Activated CD4-positive, alpha-beta T cell treated with anti-CD3 and anti-CD28 coated beads, Interleukin-2, amount 50 U/mL, for 16 hours (primary cell): ENCODE measurements at regions not wholly inside any gene's neighbourhood (a gene's known extent, or its start where the extent isn't known, plus 50 kb on each side); places are given as distances from the start of the nearest gene placed in this dataset.
"Not testable (repeated sequence)": the region's sequence is repeated elsewhere in the genome, so short reads cannot be mapped to it uniquely, and the experiment has no call there.

Source experiments
- DNase-seq: peaks from one replicate; pipeline ENCODE4 v3.0.0-alpha.2; 2020

DNA sequence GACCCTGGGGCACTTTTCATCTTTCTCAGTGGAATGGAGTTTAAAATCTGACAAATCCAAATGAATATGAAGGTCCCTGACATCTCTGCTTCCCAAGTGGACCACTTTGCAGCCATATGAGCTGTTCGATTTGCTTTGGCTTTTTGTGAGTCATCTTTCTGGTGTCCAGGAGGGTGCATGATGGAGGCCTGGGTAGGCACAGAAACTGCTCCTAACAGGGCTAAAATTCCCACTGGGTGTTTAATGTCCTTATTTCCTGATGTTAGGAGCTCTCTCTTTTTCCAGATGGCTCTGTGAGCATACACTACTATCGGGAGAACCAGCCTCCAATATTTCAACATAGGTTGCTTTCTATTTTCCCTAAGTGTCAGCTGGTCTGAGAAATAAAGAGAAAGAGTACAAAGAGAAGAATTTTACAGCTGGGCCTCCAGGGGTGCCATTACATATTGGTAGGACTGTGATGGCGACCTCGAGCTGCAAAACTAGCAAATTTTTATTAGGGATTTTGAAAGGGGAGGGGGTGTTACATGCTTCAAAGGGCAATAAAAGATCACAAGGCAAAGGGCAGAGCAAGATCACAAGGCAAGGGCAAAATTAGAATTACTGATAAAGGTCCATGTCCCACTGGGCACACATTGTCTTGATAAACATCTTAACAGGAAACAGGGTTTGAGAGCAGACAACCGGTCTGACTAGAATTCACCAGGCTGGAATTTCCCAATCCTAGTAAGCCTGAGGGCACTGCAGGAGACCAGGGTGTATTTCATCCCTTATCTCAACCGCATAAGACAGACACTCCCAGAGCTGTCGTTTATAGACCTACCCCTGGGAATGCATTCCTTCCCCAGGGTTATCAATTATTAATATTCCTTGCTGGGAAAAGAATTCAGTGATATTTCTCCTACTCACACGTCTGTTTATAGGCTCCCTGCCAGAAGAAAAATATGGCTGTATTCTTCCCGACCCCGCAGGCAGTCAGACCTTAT is 236.7 kb upstream of the SGCD start:
- DNase-seq: not testable (repeated sequence)

DNA sequence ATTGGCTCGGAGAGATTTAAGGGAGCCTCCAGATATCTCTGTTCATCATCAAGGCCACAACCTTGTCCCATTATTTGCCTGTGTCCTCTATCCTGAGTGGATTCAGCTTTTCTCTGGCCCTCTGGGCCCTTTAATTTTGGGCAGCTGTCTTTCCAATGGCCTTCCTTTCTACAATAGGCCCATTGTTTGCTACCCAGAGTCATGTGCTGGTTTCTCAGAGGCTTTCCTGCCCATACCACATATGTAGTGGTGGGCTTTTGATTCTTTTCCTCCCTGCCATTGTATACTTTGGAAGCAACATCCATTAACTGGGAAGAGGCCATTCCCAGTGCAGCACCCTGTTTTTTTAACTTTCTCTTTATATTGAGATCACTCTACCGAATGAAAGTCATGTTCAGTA is 233.9 kb upstream of the SGCD start:
- DNase-seq: no peak

DNA sequence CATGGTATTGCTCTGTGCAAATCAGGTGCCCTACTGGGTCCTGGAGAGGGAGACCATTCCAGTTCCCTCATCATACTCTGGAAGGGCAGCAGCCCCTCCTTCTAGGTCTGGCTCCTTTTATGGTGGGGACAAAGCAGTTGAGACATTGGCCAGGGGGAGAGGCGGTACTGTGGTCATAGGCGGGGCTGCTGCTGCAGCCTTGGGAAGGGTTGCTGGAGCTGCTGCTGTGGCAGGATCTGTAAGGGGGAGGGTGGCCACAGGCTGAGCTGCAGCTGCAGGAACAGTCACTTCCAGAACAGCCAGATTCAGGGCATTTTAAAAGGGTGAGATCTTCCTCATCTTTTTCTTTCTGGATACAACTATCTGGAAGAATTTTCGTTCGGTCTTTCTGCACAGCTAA is 233.0 kb upstream of the SGCD start:
- DNase-seq: no peak

DNA sequence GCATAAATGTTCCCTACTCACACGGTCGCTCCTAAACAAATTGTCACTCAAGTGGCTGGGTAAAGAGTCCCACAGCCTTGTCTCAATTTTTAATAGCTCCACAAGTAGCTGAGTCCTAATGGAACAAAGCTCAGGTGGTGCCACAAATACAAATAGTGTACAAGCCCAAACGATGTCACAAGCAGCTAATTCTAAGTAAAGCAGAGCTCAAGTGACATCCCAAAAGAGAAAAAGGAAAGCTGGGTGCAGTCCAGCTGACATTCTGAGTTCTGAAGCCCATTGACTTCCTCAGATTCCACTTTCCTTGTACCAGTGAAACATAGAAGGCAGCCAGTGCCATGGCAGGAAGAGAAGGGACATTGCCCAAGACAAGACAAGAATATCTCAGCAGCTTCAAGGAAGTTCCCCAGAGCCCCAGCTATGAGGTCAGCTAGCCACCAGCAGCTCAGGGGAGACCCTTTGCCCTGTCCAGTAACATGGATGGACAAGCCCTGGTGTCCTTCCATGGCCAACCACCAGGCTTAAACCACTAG is 231.2 kb upstream of the SGCD start:
- no peak for DNase-seq

DNA sequence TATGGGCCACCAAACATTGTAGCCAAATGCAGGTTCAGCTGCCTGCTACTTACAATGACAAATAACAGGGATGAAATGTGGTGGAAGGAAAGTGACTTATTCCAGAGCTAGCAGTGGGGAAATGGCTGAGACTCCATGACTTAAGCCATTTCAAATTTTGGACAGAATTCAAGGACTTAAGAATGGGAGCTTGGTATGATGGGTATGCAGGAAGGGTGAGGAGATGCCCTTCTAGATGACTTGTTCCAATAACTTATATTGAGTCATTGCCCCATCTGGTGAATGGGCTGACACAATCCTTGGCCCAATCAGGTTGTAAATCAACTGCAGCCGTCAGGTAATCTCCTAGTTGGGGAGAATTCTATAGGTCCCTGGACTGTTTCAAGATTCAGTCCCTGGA is 230.7 kb upstream of the SGCD start:
- DNase-seq: no peak

DNA sequence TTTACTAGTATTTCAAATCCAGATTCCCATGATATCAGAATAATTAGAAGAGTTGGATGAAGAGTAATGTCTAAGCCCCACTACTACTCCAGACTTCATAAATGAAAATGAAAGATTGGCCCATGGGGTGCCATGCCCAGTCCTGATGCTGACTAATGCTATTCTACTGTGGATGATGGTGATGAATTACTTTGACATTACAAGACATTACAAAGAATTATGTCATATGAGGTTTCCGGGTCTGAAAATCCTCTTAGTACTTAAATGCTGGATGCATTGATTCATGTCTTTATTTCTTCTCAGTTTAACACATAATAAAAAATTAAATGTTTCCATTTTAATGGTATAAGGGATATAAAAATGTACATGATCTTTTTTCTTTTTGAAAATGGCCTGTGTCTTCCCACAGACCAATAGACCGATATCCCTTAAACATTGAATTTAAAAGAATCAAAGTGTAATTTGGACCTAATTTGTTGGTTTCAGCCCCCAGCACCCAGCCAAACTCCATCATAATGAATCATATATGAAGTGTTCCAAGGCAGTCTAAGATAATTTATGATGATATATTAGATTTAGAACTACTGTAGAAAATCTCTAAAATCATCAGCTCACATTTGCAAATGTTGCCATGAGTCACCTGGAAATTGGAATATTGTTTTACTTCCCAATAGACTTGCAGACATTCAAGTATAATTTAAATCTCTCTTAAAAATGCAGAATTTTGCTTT is 223.6 kb upstream of the SGCD start:
- DNase-seq: no peak

DNA sequence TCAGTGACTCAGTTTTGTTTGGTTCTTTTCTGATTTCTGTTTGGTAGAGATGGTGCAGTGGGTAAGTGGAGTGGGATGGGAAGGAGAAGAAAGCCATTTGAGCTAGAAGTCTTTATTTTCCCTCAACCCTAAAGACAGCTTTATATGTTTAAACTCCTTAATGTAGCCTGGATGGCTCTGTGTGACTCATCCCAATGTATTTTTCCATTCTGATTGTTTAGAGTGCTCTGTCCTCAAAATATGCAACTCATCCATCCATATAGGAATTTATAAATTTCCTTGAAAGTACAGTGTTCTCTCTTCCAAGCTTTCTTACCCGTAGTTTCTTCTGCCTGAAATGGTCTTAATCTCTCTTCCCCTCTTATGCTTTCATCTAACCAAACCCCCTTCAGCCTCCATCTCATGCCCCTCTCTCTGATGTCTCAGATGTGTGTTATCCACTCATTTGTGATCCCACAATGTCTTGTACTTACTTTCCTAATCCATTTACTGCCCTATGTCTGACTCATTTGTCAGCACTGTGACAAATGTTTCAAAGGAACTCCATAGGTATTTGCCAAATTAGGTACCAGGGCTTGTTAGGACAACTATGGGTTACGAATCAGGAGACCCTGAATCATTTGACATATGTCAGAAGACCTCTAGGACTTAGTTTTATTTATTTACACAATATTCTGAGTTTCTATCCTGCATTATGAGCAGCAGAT is 217.5 kb upstream of the SGCD start:
- no peak for DNase-seq

DNA sequence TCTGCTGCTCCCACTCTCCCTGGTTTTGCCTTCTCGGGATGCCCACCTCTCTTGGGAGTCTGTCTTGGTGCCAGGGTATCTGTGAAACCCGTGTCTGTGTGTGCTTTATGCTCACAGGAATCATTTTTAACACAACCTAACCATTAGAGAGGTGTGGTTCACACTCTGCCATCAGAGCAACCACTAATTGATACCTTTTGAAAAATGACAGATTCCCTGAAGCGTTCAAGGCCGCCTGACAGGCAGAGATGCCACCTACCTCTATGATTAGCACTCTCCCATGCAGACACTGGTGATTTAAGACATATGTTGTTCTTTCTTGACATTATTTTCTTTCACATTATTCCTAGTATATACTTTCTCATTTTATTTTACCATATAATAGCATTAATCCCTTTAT is 207.3 kb upstream of the SGCD start:
- DNase-seq: no peak

DNA sequence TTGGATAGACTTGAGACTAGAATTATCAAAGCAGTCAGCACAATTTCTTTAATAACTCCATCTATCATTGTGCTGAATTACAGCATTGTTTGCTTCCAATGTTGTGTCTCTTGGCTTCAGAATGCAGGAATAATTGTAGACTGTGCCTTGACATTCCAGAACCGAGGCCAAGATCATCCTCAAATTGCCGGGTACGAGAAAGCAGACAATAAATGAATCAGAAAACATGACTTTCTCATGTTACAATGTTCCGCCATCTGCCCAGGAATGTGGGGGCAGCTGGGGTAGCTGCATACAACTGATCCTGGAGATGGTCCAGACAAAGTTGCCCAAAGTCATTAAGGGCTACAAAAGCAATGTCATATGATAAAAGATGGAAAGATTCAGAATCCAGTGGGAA is 206.2 kb upstream of the SGCD start:
- DNase-seq: no peak

DNA sequence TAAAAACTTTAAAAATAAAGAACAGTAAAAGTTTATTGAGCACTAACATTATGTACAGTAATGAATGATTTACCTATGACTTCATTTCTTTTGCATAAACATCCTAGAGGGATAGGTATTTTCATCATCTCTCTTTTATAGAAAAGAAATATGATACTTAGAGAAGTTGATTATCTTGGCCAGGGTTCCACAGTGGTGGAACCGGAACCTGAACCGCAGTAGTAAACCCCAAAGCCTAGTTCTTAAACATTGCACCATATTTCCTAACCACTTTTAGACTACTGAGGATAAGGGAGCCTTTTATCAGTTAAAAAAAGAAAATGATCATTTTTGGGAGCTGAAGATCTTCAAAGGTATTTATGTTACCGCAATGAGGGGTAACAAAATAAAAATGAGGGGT is 205.7 kb upstream of the SGCD start:
- DNase-seq: no peak

DNA sequence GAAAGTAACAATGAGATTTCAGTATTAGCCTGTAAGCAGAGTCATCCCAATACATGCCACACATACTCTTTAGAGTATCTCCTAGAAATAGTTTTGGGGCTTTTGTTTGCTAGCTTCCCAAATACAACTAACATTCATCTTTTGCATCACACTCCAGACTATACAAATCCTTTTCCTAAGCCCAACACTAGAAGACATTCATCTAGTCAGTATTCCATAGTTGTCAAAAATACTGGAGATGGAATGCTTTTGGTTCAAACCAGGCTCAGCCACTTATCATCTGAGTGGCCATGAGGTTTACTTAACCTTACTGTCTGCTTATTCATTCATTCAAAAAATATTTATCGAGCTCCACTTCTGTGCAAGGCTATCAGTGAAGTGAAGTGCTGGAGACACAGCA is 205.1 kb upstream of the SGCD start:
- no peak for DNase-seq

DNA sequence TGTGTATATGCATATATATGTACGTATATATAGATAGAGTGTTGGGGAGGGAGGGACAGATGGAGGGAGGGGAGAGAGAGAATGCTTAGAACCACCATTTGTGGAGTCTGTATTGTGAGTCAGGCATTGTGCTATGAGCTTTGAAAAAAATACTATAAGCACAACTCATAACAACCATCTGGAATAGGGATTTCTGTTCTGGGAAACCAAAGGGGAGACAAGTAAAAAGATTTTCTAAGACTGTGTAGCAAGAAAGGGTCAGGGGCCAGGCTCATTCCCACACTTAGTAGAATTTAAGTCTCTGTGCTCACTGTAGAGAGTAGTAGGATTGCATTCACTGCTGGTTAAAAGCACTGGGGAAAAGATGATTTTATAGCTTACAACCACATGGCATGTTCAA is 202.3 kb upstream of the SGCD start:
- DNase-seq: no peak

DNA sequence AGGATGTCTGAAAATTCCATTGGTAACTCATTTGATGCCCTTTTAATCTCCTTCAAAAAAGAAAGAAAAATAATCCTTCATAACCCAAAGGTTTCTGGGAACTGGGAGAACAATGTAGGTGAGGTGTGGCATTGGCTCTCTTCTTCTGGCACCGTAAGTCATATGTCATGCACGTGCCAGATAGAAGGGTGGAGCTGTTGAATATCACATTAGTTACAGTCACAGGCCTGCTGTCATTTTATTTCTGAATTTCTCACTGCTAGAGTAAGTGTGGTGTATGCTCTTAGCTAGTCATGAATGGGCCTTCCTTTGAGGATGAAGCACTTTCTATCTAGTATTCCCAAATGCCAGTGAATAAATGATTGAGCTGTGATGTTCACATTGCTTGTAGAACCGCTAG is 201.8 kb upstream of the SGCD start:
- no peak for DNase-seq

DNA sequence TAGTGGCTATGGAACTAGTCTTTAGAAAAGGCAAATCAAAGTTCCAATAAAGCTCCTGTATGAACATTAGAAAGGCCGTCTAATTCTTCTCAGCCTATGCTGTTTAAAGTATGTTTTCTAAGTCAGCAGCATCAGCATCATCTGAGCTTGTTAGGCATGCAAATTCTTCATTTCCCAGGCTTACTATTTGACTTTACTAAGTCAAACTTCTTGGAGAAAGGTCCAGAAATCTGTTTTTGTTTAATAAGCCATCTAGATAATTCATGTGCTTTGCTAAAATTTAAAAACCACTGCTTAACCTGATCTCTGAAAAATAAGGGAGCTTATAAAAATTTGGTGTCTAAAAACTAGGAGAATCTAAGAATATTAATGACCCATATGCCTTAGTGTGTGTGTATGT is 200.2 kb upstream of the SGCD start:
- DNase-seq: no peak

DNA sequence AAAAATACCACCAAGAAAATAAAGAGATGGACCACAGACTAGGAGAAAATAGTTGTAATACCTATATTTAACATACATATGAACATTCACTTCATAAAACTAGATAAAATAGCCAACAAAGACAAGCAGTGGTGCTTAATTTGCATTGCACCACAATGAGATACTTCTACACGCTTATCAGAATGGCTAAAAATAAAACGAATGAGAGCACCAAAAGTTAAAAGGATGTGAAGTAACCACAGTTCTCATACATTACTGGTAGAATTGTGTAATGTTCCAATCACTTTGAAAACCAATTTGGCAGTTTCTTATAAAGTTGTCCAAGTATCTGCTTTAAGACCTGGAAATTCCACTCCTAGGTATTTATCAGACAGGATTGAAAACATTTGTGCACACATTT is 198.9 kb upstream of the SGCD start:
- DNase-seq: no peak

DNA sequence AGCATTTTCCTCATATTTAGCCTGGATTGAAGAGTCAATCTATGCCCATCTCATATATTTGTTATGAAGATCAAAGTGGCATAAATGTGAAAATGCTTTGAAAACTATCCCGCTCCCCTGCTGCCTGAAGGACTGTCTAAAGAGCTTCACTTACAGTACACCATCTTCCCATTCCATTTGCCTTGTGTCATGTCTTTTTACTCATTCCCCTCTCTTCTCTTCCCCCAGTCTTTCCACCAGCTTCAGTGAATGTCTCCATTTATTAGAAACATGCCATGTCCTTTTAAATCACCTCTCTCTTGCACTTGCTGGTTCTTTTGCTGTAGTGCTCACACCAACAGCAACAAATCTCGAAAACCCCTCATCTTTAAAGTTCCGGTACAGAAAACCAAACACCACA is 192.7 kb upstream of the SGCD start:
- no peak for DNase-seq

DNA sequence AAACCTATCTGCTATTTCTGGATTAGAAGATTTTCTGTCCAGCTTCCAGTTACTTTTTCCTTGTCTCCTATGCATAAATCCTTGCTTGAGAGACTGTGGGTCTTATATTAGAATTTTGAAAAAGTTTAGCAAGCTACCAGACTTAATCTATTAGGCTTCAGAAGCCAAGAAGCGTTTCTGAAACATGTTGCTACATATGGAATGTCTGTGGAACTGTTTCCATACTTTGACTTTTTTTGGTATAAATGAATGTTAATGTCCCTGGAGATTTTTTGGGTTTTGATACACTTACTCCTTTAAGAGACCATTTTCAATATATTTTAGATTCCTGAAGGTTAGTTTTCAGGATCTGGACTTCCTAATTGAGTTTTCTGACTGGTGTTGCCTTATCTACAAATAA is 191.4 kb upstream of the SGCD start:
- no peak for DNase-seq

DNA sequence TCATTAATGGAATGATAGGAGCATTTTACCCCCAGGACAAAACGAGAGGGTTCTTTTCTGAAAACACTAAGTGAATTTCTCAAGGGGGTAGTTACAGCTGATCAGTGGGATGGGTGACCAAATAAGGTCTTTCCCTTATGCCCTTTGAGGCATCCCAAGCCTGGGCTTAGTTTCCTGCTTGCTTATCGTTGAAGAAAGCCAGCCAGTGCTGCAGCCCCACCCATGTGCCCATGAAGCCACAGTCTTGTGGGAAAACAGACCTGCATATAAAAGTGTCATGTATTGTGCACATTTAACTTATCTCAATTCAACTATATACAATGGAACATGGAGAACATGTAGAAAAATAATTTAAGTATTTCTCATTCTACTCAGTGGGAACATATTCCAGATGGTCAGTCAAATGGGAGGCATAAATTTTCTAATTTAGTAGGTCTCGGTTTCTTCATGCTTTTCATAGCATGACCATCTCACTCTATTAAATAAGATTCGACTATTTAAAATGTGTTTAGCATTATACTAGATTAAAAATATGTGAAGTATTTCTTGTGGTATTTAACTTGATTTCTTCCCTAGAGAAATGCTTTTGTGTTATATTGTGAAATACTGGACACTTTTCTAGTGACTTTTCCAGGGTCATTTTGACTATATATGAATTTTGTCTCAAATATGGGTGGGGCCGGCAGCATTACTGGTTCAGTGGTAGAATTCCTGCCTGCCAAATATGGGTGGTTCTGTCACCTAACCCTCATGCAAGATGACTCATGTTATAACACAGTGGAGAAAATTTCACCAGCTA is 189.7 kb upstream of the SGCD start:
- DNase-seq: no peak

DNA sequence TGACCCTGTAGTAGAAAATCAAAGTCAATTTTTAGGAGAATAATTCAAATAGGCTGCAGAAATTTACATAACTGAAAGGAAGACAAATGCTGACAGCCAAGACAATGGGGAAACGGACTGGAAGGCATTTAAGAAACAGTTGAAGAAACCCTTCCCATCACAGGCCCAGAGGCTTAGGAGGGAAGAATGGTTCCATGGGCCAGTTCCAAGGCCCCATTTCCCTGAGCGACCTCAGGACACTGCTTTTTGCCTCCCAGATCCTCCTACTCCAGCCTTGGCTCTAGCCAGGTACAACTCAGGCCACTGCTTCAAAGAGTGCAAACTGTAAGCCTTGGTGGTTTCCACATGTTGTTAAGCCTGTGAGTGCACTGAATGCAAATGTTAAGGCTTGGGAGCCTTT is 184.1 kb upstream of the SGCD start:
- DNase-seq: no peak

DNA sequence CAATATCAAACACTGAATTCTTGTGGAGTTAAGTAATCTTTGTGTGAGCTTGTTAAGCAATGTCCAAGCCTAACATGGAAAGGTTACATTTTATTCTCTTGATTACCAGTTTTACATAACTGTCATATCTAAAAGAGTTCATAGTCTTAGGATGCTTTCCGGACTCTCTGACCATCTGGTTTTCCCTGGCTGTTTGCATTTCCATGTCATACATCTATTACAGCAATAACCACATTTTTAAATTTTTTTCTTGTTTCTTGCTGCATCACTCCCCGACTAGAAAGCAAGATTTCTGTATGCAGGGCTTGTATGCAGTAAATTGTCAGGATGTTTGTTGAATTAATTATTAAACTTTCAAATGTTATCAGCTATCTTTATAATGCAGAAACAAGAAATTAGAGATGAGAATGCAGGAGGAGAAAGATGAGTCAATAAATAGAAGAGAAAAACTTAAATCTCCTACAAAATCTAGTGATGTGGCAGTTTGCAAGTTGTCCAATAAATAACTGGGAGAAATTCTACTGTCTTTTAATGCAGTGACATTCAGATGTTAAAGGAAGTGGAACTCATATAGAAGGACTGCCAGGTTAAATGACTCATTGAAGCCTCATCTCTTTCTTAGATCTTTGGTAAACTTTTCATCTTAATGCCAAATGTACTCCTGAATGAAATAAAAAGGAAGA is 179.6 kb upstream of the SGCD start:
- no peak for DNase-seq

DNA sequence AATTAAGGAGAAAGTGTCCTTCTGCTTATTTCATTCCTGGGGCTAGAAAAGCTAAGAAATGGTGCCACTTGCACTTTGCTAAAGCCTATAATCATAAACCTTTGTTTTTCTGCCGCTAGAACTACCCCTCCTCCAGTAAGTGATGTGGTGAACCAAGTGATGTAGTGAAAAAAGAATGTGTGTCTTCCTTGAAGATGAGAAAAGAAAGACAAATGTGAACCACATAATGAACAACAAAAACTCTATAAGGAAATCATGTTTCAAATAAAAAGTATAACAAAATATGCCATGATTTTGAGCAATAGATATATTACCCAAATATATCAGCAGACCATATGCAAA is 179.0 kb upstream of the SGCD start:
- no peak for DNase-seq

DNA sequence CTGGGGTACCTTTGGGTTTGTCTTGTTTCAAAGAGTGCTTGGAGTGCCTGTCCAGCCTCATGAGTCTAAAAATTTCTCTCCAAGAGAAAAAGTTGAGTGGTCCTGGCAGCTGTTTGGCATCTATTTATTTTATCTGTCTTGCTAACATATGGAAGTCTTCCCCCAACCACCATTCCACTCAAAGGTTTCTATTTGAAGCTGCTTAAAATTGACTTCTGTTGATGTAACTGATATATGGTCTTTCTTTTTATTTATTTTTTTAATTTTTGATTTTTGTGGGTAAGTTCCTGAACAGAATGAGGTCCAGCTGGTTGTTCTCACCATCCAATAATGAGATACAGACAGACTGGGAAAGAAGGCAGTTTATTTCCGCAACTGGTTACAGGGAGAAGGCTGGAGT is 178.7 kb upstream of the SGCD start:
- no peak for DNase-seq
